HG02970 (cell line): ENCODE measurements at regions not wholly inside any gene's neighbourhood (a gene's known extent, or its start where the extent isn't known, plus 50 kb on each side); places are given as distances from the start of the nearest gene placed in this dataset.
"Not testable (repeated sequence)": the region's sequence is repeated elsewhere in the genome, so short reads cannot be mapped to it uniquely, and the experiment has no call there.

ENCODE experiments used
- ATAC-seq: cut with Tn5 transposase; IDR thresholded peaks from one replicate; pipeline ENCODE4 v1.9.1; 2021; ENCODE audit warnings: mild to moderate bottlenecking, moderate library complexity, moderate number of reproducible peaks; ENCODE audit not compliant: unreplicated experiment, low FRiP score

GRCh38 chr18:46179306-46179705 lies 75.1 kb downstream of the HAUS1 start:
- no peak for ATAC-seq

GRCh38 chr18:46182633-46183358 lies 78.6 kb downstream of the HAUS1 start:
- no peak for ATAC-seq

DNA sequence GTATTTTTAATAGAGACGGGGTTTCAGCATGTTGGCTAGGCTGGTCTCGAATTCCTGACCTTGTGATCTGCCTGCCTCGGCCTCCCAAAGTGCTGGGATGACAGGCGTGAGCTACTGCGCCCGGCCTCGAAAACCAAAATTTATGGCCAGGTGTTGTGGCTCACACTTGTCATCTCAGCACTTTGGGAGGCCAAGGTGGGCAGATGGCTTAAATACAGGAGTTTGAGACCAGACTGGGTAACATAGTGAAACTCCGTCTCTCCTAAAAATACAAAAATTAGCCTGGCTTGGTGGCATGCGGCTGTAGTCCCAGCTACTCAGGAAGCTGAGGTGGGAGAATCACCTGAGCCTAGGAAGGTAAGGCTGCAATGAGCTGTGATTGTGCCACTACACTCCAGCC lies 80.1 kb downstream of the HAUS1 start:
- not testable (repeated sequence) for ATAC-seq

DNA sequence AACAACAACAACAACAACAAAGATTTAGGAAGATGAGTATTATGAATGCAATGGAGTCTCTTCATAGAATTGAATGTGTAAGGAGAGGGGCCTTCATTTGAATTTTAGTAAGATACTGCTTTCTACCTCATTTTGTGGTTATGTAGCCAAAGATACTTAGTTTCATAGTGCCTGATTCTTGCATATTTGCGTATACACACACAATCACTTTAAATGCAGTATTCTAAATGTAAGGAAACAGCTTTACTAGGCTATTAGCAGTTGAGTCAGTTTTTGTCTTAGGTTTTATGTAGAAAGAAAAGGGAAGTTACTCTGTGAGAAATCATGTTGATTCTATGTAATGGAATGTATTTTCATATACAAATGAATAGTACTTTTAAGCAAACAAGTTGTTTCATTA lies 80.5 kb downstream of the HAUS1 start:
- no peak for ATAC-seq

DNA sequence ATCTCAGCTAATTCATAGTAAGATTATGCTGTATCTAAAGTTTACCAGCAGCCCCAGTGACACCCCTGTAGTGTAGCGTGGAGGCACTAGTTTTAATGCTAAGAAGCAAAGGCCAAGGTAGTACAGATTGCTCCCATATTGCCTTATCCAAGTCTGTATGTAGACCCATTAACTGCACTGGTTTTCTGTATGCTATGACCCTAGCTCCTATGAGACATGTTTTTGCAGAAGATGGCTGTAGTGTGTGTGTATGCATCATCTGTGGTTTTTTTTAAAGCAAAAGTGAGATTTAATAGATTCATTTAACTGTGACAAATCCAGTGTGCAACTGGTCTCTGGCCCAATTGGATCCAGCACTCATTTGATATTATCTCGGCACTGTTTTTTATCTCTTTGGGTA lies 86.5 kb downstream of the HAUS1 start:
- ATAC-seq, result no peak

- no peak for ATAC-seq
Measured at GRCh38 chr18:46196627-46197243, 92.5 kb downstream of the HAUS1 start.

- ATAC-seq, result no peak
Measured at GRCh38 chr18:46199515-46200147, 95.4 kb downstream of the HAUS1 start.

GRCh38 chr18:46200178-46201055 lies 96.2 kb downstream of the HAUS1 start:
- ATAC-seq, result not testable (repeated sequence)

GRCh38 chr18:46204143-46204542 lies 100.0 kb downstream of the HAUS1 start:
- ATAC-seq, result no peak

GRCh38 chr18:46207985-46208384 lies 103.8 kb downstream of the HAUS1 start:
- no peak for ATAC-seq

DNA sequence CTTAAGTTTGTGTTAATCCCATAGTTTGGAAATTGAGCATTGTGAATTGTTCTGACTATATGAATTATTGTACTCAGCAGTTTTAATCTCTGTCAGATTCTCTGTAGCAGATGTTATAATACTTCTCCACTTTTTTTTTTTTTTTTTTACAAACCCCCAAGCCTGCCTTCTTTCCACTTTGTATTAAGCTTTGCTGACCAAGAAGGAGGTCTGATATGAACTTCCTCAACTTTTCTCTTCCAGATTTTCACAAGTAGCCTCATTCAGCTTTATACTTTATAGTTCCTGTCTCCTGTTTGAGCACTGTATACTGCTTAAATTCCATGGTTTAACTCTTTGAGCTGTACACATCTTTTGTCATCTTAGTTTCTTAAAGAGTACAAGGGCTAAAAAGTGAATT lies 105.0 kb downstream of the HAUS1 start:
- ATAC-seq, result no peak

DNA sequence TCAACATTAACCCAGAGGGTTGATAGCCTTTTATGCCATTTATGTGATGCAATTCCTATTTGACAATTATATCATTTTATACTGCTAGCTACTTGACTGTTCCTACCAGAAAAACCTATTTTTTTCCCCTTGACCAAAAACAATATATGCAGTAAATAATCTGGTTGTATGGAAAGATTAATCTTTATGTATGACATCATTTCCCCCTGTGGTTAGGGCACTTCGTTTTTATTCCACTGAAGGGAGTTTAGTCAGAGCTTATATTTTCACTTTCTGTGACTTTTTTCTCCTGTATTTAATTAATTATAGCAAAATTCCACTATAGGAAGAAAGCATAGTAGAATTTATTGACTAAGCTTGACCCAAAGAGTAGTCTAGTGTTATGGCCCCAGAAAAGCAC lies 107.6 kb downstream of the HAUS1 start:
- no peak for ATAC-seq

DNA sequence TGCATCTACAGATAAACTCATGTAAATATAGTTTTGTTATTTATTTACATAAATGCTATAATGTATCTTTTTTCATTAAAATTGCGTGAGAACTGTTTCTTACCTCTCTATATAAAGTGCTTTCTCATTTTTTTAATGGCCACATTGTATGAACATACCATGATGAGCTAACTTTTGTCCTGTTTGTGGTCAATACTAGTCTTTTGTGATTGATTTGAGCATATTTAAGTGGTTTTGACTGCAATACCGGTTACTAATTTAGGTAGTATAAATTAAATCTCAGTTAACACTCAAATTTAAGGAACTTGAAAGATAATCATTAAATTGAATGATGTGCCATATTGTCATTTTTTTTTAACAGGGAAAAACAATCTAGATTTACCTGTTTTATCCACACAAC lies 108.2 kb downstream of the HAUS1 start:
- ATAC-seq, result no peak

- no peak for ATAC-seq
Measured at GRCh38 chr18:46213295-46213694, 109.1 kb downstream of the HAUS1 start.

DNA sequence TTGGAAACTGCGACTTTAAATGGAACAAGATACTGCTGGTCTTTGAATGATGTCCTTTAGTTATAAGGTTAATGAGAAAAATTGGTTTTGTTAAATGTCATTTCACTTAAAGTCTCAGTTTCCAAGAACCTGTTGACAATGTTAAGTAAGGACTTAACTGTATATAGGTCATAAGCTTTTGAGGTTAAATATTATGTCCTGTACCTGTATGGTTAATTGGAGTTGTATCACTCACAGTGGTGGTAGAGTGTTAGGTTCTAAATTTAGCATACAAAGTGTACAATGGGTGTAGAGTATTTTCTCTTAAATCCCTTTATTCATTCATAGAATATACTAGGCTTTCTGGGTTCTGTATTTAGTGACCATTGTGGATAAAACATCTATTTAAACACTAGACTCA lies 110.2 kb downstream of the HAUS1 start:
- ATAC-seq, result no peak

DNA sequence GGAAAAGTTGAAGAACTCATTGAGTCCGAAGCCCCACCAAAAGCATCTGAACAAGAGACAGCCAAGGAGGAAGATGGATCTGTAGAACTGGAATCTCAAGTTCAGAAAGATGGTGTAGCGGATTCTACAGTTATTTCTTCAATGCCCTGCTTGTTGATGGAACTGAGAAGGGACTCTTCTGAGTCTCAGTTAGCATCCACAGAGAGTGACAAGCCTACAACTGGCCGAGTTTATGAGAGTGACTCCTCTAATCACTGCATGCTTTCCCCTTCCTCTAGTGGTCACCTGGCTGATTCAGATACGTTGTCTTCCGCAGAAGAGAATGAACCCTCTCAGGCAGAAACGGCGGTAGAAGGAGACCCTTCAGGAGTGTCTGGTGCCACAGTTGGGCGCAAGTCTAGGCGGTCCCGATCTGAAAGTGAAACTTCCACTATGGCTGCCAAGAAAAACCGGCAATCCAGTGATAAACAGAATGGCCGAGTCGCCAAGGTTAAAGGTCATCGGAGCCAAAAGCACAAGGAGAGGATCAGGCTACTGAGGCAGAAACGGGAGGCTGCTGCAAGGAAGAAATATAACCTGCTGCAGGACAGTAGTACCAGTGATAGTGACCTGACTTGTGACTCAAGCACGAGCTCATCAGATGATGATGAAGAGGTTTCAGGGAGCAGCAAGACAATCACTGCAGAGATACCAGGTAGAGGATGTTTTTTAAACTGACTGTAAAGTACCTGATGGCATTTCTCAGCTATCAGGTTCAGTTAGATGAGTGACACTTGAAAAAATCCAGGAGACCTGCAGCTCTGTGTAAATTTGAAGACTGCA lies 111.9 kb downstream of the HAUS1 start:
- ATAC-seq, result no peak

DNA sequence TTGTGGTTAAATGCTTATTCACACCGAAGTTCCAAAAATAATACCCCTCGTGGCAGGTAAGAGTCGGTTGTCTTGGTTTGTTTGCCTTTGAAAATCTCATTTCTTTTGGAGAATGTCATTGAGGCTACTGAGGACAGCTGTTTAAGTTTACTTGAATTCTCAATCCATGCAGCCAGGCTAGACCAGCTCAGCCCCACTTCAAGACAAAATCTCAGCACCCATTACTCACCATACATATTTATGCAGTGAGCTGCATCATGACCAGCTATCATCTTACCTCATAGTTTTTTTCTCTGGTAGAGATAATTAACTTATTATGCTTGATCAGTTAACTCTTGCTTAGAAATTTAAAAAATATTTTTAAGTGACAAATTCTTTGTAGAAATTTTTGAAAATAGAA lies 115.9 kb downstream of the HAUS1 start:
- ATAC-seq, result no peak

- ATAC-seq, result no peak
Measured at GRCh38 chr18:46222093-46222492, 117.9 kb downstream of the HAUS1 start.

DNA sequence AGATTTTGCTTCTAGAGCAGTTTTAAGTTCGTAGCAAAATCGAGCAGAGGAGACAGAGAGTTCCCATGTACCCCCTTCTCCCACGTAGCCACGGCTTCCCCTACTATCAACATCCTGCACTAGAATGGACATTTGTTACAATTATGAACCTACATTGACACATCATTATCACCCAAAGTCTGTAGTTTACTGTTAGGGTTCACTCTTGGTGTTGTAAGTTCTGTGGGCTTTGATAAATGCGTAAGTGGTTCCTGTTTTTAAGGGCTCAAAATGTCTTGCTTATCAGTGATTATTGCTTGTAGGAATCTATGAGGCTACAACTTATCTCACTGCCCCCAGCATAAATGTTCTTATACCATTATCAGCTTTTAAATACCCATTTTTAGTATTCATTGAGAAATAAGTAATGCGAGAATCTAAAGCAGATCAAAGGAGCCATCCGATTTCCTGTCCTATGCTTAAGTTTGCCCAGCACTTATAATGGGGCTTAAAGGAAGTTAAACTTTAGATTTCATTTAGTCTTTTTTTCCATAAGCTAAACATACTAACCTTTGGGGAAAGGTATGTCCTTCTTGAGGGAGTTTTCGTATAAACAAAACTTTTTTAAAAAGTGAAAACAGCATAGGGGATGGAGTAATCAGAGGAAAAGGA lies 118.7 kb downstream of the HAUS1 start:
- no peak for ATAC-seq
